Endothelial cell of umbilical vein (primary cell): ENCODE measurements at regions not wholly inside any gene's neighbourhood (a gene's known extent, or its start where the extent isn't known, plus 50 kb on each side); places are given as distances from the start of the nearest gene placed in this dataset.

Experiments
- BruUV-seq: library from RNA; stranded (reverse); fragments of 400-500 nt; replicated peaks from 2 replicates; lab custom pipeline; 2021; lab: Mats Ljungman, UMichigan
- CTCF ChIA-PET: fragments of 300-600, 350-600 bp; sonication (Branson Sonifier 250); formaldehyde crosslinking; loops from one replicate; lab custom pipeline; 2021; ENCODE audit warnings: antibody characterized with exemption, inconsistent platforms; lab: Charles Lee
- POLR2A ChIA-PET: fragments of 300-600, 350-600 bp; sonication (Branson Sonifier 250); formaldehyde crosslinking; loops from one replicate; lab custom pipeline; 2021; ENCODE audit warnings: antibody characterized with exemption, inconsistent platforms; lab: Charles Lee
- DNase-seq: peaks from one replicate; pipeline ENCODE4 v3.0.0-alpha.2; 2011; ENCODE audit warnings: low read depth, low spot score
- FAIRE-seq: peaks from 2 replicates; lab custom pipeline; 2011; peaks lifted over from hg19 to GRCh38; lab: Jason Lieb, UNC
- H2AFZ ChIP-seq: 2 replicates; pipeline ENCODE4 v1.6.0; 2012; ENCODE audit warnings: low read depth, low read length, control low read depth, inconsistent platforms
- H3K27ac ChIP-seq: 2 replicates; pipeline ENCODE4 v1.5.1; 2011; ENCODE audit warnings: low read depth, mild to moderate bottlenecking, control low read depth, low read length, moderate library complexity; ENCODE audit not compliant: insufficient read depth
- H3K27me3 ChIP-seq, 2 experiments: 2 replicates each; pipeline versions ENCODE4 v1.6.0 to v1.6.1; 2011; ENCODE audit warnings: low read length in 2 of 2, mixed read lengths in 1 of 2; ENCODE audit not compliant: control insufficient read depth in 2 of 2, insufficient read depth in 2 of 2
- H3K36me3 ChIP-seq, 2 experiments: 2 replicates in 1 of 2; 3 replicates in 1 of 2; pipeline ENCODE4 v1.5.1; 2011; ENCODE audit warnings: low read length in 2 of 2, mild to moderate bottlenecking in 1 of 2, moderate library complexity in 1 of 2; ENCODE audit not compliant: control insufficient read depth in 2 of 2, insufficient read depth in 2 of 2; ENCODE audit errors: extremely low read depth in 1 of 2
- H3K4me1 ChIP-seq: 3 replicates; pipeline ENCODE4 v1.5.1; 2011; ENCODE audit warnings: mild to moderate bottlenecking, low read length; ENCODE audit not compliant: control insufficient read depth, insufficient read depth; ENCODE audit errors: extremely low read depth
- H3K4me2 ChIP-seq: 2 replicates; pipeline ENCODE4 v1.6.1; 2011; ENCODE audit warnings: low read length, control low read depth, mixed read lengths; ENCODE audit not compliant: insufficient read depth
- H3K4me3 ChIP-seq, 3 experiments: fragments of 200-600 bp in 1 of 3; sonication (generic), shearing (Covaris generic) in 1 of 3; replicated peaks in 1 of 3; 2 replicates each; pipeline ENCODE4 v1.5.1; 2011 to 2016; ENCODE audit warnings: control low read depth in 3 of 3, low read length in 3 of 3, mild to moderate bottlenecking in 2 of 3, inconsistent platforms in 1 of 3, low read depth in 1 of 3, moderate library complexity in 1 of 3; ENCODE audit not compliant: insufficient read depth in 1 of 3
- H3K79me2 ChIP-seq: 2 replicates; pipeline ENCODE4 v1.6.0; 2012; ENCODE audit warnings: low read length, inconsistent platforms; ENCODE audit not compliant: control insufficient read depth, insufficient read depth
- H3K9ac ChIP-seq: replicated peaks from 2 replicates; pipeline ENCODE3; 2011; ENCODE audit warnings: low read length, control low read depth; ENCODE audit not compliant: insufficient read depth; ENCODE audit errors: extremely low read depth
- H3K9me1 ChIP-seq: replicated peaks from 3 replicates; pipeline ENCODE4 v1.6.0; 2011; ENCODE audit warnings: mild to moderate bottlenecking, low read length; ENCODE audit not compliant: control insufficient read depth, insufficient read depth; ENCODE audit errors: extremely low read depth
- H3K9me3 ChIP-seq: replicated peaks from 2 replicates; pipeline ENCODE4 v1.5.1; 2012; ENCODE audit warnings: low read length, inconsistent platforms; ENCODE audit not compliant: control insufficient read depth, insufficient read depth
- H4K20me1 ChIP-seq: replicated peaks from 2 replicates; pipeline ENCODE3; 2011; ENCODE audit warnings: mild to moderate bottlenecking, low read length; ENCODE audit not compliant: control insufficient read depth, insufficient read depth; ENCODE audit errors: extremely low read depth
- EZH2 ChIP-seq: IDR thresholded peaks from 2 replicates; pipeline ENCODE4 v1.6.1; 2012; ENCODE audit warnings: borderline replicate concordance, low read depth, mild to moderate bottlenecking, moderate library complexity, low read length, inconsistent platforms; ENCODE audit not compliant: severe bottlenecking
- FOS ChIP-seq: IDR thresholded peaks from 2 replicates; pipeline ENCODE4 v1.6.1; 2011; ENCODE audit warnings: mild to moderate bottlenecking, low read length, moderate library complexity, borderline replicate concordance; ENCODE audit not compliant: insufficient read depth
- GATA2 ChIP-seq: IDR thresholded peaks from 2 replicates; pipeline ENCODE4 v1.7.0; 2011; ENCODE audit warnings: low read depth, mild to moderate bottlenecking, moderate library complexity, mixed read lengths, low read length; ENCODE audit not compliant: insufficient read length, insufficient read depth
- JUN ChIP-seq: IDR thresholded peaks from 2 replicates; pipeline ENCODE4 v1.6.1; 2011; ENCODE audit warnings: borderline replicate concordance, low read depth; ENCODE audit not compliant: insufficient read length, insufficient read depth
- MAX ChIP-seq: IDR thresholded peaks from 2 replicates; pipeline ENCODE4 v1.6.1; 2011; ENCODE audit not compliant: insufficient read depth, insufficient read length
- MYC ChIP-seq: IDR thresholded peaks from one replicate; pipeline ENCODE4 v1.6.1; 2011; ENCODE audit warnings: mild to moderate bottlenecking, low read depth, low read length
- POLR2A ChIP-seq: IDR thresholded peaks from 2 replicates; pipeline ENCODE4 v1.6.1; 2012; ENCODE audit warnings: low read depth, mild to moderate bottlenecking, control low read depth, low read length
- POLR2AphosphoS5 ChIP-seq: IDR thresholded peaks from 2 replicates; pipeline ENCODE4 v1.6.1; 2012; ENCODE audit warnings: low read depth, mild to moderate bottlenecking, control low read depth, low read length, moderate library complexity; ENCODE audit not compliant: insufficient read depth
- dilution Hi-C: fragments of 300-500 bp; cut with MboI; formaldehyde crosslinking; loops from one replicate; pipeline ENCODE4 v1.15.0; 2019; ENCODE audit warnings: low sequenced_read_pairs; ENCODE audit not compliant: extremely low pct_ligation_motif_present
- intact Hi-C: fragments of 100-400 bp; cut with micrococcal nuclease; formaldehyde crosslinking; loops from one replicate; pipeline ENCODE4 v1.10.0; 2022
- TF ChIP-seq, protein P1 (sequence below), 2 donors: IDR thresholded peaks; 1 replicate in 1 of 2; 2 replicates in 1 of 2; pipeline ENCODE4 v1.5.1; 2011; ENCODE audit warnings: low read length in 2 of 2, mild to moderate bottlenecking in 2 of 2, moderate library complexity in 2 of 2, control low read depth in 1 of 2, inconsistent platforms in 1 of 2, low read depth in 1 of 2; ENCODE audit not compliant: insufficient read depth in 1 of 2; ENCODE audit errors: extremely low read depth in 1 of 2

GRCh38 chr7:68503400-68503799 lies 1094.9 kb upstream of the AUTS2 start:
- Histone ChIP-seq H4K20me1 (no peaks in the 10 kb centered on the region), H2AFZ (no peak overlapping the region), H3K36me3 (no peaks in the 10 kb centered on the region), H3K9me1 (no peaks in the 10 kb centered on the region), H3K4me2 (no peak overlapping the region), H3K27ac (no peak overlapping the region), H3K79me2 (no peaks in the 10 kb centered on the region), H3K9me3 (no peaks in the 10 kb centered on the region), H3K27me3 (no peaks in the 10 kb centered on the region), H3K4me3 (no peak overlapping the region), H3K9ac (no peak overlapping the region), H3K4me1 (no peaks in the 10 kb centered on the region)
- DNase-seq (no peak), FAIRE-seq (no peak)
- ChIA-PET CTCF (no interaction called here), POLR2A (no interaction called here)
- no peak for TF ChIP-seq GATA2
- no peak for TF ChIP-seq POLR2A
- TF ChIP-seq MYC: no peak
- TF ChIP-seq, protein P1, sequence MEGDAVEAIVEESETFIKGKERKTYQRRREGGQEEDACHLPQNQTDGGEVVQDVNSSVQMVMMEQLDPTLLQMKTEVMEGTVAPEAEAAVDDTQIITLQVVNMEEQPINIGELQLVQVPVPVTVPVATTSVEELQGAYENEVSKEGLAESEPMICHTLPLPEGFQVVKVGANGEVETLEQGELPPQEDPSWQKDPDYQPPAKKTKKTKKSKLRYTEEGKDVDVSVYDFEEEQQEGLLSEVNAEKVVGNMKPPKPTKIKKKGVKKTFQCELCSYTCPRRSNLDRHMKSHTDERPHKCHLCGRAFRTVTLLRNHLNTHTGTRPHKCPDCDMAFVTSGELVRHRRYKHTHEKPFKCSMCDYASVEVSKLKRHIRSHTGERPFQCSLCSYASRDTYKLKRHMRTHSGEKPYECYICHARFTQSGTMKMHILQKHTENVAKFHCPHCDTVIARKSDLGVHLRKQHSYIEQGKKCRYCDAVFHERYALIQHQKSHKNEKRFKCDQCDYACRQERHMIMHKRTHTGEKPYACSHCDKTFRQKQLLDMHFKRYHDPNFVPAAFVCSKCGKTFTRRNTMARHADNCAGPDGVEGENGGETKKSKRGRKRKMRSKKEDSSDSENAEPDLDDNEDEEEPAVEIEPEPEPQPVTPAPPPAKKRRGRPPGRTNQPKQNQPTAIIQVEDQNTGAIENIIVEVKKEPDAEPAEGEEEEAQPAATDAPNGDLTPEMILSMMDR (IDR thresholded peaks at IDR 0.05; ENCODE audit: extremely low read depth in 1 of 2, insufficient read depth in 1 of 2, low read depth in 1 of 2, low read length in 2 of 2): no peak
- no peak for TF ChIP-seq MAX
- no peak for TF ChIP-seq POLR2AphosphoS5
- TF ChIP-seq JUN: no peak
- TF ChIP-seq FOS: no peak
- no peak for TF ChIP-seq EZH2
- dilution Hi-C loops: no loop called here
- no TSS peak for BruUV-seq
- intact Hi-C loops: no loop called here
